GM12872 (cell line): ENCODE measurements at regions not wholly inside any gene's neighbourhood (a gene's known extent, or its start where the extent isn't known, plus 50 kb on each side); places are given as distances from the start of the nearest gene placed in this dataset.

Experiments
- TF ChIP-seq, protein P1 (sequence below): IDR thresholded peaks from 3 replicates; pipeline ENCODE4 v1.5.1; 2011; ENCODE audit warnings: low read depth, mild to moderate bottlenecking, low read length, moderate library complexity; ENCODE audit not compliant: insufficient read depth

DNA sequence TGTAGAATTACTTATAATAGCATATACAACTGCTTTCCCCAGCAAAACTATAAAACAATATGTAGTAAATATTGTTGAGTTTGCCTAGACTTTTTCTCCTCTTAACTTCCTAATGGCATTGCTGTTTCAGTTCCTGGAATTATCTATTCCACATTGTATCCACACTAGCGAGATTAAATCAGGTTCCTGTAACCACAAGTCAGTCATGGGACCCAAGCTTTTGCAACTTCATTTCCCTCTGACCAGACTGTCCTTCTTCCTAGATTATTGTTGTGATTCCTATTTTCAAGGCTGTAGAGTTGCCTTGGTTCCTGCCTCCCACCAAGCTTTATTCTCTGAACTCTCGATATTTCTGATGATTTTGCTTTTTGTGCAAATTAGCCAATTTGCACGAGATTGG is 173.3 kb upstream of the ZNF804B start:
- TF ChIP-seq, protein P1, sequence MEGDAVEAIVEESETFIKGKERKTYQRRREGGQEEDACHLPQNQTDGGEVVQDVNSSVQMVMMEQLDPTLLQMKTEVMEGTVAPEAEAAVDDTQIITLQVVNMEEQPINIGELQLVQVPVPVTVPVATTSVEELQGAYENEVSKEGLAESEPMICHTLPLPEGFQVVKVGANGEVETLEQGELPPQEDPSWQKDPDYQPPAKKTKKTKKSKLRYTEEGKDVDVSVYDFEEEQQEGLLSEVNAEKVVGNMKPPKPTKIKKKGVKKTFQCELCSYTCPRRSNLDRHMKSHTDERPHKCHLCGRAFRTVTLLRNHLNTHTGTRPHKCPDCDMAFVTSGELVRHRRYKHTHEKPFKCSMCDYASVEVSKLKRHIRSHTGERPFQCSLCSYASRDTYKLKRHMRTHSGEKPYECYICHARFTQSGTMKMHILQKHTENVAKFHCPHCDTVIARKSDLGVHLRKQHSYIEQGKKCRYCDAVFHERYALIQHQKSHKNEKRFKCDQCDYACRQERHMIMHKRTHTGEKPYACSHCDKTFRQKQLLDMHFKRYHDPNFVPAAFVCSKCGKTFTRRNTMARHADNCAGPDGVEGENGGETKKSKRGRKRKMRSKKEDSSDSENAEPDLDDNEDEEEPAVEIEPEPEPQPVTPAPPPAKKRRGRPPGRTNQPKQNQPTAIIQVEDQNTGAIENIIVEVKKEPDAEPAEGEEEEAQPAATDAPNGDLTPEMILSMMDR = no peak

DNA sequence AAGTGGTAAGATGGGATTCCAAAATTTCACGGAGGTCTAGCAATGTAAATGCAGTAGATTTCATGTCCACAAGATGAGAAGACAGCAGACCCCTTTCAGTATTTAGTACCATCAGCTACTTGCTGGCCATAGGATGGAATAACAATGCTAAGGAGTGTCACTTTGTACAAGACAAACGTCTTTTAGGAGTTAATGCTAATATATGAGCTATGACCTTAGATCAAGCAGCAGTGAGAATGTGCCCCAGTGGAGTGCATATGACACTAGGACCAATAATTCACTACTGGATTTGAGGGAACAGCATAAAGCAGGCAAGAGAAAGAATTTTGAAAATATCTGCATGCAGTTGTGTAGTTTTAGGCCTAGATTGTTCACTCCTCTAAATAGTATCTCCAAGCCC is 182.8 kb upstream of the ZNF804B start:
- TF ChIP-seq, protein P1 = no peak

DNA sequence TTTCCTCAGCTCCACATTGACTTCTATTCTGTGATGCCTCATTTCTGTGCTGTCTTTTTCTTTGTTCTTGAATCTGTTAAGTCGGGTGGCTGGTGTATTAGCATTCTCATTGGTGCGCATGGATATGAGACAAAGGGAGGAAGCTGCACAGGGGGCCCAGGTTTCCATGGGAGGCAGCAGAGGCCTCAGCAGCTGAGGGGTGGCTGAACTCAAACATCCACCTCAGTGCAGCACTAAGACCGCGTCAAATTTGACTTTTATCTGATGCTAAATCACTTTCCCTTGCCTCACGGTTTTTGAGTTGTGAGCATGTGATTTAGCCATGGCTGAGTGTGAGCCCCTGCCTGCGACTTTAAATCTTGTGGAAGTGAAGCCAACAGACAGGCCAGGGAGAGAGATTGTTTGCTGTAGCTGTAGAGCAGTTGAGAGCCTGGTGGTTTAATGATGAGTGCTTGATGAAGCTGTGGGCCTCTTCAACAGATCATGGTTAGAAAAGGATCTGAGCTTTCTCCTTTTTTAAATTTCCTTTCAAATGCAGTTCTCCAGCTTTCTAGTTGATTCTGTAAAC is 193.3 kb upstream of the ZNF804B start:
- TF ChIP-seq, protein P1 = no peak

DNA sequence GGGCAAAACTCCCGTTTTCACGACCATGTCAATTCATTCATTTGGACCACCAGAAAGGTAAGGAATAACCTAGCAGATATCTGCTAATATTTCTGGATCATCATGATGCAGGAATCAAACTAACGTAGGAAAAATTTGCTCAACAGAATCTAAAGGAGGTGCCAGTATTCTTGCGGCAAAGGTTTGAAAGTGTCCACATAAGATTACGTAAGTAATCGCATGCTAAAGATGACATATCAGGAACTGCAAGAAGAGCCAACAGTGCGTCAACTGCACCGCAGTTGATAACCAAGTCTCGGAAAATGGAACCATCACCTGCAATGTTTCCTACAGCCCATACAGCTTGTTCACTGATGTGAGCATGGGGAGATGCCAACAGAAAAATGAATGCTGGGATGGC is 194.1 kb upstream of the ZNF804B start:
- TF ChIP-seq, protein P1 = no peak

DNA sequence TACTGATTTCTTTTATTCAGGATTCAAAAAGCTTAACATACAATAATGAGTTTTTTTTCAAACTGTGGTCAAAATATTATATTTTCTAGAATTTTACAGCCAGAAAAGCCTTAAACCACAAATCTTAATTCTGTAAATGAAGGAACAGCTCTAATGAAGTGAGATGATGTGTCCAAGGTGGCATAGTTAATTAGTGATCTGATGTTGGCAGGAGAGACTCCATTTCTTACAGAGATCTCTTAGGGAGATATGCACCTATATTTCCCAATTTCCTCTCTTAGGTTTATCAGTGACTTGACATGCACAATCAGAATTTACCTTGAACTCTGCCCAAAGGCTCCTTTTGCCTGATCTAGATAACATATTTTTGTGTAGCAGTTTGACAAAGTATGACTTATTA is 211.1 kb upstream of the ZNF804B start:
- TF ChIP-seq, protein P1 = no peak

DNA sequence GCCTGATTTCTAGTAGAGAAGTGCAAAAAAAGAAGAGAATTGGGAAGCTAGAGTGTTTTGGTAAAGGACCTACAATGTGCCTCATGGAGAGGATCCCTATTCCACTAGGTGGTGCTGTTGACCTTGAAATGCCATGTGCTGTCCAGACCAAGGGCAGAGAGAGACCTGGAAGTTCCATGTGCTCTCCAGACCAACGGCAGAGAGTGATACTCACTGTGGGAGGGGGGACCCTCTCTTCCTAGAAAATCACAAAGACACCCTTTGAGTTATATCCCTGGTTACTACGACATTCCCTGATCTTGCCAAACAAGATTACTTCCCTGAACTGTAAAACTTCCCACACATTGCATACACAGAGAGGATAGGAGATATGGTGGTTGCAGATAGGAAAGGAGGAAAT is 212.7 kb upstream of the ZNF804B start:
- TF ChIP-seq, protein P1 = peak; percentile 69

DNA sequence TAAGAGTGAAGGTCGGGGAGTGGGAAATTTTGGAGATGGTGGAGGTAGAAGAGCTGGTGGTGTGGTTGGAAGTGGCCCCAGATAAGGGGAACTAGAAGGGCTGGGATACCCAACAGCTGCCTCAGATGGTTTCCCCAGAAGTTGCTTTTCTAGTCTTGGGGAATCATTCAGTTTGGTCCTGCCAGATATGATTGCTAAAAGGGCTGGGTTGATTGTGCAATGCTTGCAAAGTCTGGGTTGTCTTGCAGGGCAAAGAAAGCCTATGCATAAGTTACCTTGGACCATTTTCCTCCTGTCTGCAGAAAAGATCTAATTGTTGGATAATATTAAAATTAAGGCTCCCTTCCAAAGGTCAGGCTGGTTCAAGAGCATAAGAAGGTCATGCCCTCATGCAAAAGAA is 213.8 kb upstream of the ZNF804B start:
- TF ChIP-seq, protein P1 = no peak
